ACHN (cell line): ENCODE measurements at regions not wholly inside any gene's neighbourhood (a gene's known extent, or its start where the extent isn't known, plus 50 kb on each side); places are given as distances from the start of the nearest gene placed in this dataset.

Experiments used
- DNase-seq: peaks from one replicate; pipeline ENCODE4 v3.0.0-alpha.2; 2015
- in situ Hi-C: cut with HindIII; loops from 2 replicates; pipeline ENCODE4 v1.10.0; 2017; ENCODE audit warnings: low sequenced_read_pairs, low pct_ligation_motif_present, low pct_unique_long_range_greater_than_20kb

DNA sequence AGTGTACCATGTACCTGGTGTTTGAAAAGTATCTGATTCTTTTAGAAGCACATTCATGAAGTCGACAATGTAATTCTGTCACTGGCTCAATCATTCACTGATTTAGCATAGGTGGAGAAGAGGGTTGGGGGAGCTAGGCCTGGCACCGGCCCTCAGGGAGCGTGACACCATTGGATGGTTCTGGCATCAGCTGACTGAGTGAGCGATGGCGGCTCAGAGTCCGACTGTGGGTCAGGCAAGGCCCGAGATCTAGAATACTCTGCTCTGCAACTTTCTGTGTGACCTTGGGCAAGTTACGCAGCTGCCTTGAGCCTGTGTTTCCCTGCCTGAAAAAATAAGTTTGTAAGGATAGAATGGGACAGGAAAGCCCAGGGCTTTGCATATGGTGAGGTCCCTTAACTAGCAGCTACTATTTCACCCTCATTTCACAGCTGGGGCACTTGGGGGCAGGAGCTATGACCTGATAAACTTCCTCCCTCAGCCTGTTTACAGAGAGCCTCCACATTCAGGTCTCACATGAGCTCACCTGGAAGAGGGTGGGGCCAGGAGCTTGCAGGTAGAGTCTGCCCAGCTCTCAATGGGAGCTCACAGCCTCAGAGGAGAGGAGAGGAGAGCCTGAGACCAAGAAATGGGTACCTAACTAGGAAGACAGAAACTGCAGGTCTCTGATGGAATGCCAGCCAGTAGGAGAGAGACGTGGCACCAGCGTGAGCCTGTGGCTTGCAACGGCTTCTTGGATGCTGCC lies 153.7 kb upstream of the TLE3 start:
- DNase-seq = no peak
- in situ Hi-C loops = no loop called here

DNA sequence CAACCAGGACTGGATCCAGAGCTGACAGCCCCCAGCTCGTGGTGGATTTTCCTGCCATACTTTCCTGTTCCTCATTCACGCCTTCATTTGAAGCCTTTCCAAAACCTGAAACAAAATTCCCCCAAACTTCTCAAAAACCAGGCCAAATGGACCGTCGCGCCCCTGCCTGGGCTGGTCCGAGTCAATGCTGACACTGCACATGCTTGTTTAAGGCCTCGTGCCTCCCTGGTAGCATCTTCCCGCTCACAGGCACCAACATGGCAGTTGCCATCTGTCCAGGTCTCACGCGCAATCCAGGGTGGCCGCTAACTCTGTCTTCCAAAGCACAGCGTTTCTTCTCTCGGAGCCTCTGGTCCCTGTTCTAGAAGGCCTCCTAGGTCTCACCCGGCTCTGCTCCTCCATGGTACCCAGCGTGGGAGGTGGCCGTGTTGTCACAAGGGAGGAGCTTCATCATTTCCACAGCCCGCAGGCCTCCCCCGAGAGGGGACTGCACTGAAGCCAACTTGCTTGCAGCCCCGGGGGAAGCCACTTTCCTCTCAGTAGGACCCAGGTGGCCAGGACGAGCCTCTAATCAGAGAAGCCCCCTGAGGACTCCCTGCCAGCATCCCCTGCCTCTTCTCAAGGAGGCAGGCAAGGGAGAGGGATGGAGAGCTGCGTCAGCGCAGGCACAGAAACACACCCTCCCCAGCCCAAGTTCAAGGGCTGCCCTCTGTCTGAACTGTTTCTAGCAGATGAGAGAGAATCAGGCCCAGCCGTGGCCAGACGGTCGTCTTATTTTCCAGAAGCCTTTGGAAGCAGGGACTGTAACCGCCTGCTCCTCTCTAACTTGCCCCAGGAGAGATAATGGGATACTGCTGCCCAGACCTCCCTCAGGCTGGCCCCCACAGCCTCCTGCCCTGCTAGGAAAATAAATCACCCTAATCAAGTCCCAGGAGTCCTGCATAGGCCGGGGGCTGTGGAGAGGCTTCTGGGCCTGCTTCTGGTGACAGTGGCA lies 152.8 kb upstream of the TLE3 start:
- no peak for DNase-seq
- in situ Hi-C loops = no loop called here

DNA sequence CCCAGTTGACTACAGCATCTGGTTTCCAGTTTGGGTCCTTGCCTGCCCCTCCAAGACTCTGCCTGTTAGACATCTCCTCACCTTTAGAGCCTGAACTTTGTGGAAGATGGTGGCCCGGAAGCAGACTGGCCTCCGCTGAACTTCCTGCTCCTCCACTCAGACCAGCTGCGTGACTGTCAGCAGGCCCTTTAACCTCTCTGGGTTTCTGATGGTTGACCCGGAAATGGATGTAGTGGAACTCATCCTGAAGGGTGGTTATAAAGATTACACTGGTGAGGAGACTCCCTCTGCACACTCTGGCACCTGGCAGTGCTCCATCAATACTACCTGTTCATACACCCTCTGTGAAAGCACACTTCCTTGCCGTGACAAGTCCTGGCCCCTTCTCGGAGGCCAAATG lies 151.9 kb upstream of the TLE3 start:
- no peak for DNase-seq
- in situ Hi-C loops = no loop called here

DNA sequence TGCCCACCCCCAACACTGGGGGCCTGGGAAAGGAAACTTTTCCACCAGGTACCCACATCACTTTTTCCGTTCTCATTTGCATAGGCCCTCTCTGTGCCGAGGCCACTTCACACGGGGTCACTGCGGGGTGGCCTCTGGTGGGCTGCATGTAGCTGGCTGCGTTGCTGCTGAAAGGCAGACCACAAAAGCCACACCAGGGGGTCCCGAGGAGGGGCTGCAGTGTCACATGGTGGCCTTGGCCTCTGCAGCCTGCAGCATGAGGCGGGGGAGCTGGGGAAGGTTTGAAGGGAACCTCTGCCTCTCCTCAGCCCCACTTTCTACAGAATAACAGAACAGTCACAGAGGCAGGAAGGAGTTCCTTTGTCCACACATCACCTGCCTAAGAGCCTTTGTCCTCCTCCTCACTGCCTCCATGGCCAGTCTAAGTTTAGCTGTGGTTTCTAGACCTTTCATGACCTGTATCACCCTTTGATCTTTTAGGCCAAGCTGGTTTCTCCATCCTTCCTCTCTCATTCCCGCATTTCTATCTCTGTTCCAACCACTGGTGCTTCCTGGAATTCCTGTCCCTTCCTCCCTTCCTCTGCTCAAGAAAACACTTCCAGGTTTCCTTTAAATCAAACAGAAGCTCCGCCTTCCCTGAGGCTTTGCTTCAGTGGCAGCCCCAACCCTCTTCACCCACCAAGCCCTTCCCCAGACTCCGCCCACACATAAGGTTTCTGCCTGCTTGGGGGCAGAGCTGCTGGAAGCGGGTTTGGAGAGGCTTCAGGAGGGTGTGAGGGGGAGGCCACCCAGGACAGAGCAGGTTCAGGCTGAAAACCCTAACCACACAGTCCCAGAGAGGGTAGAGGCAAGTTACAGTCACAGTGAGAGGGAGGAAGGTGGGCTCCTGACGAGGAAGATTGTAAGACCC lies 150.7 kb upstream of the TLE3 start:
- in situ Hi-C loops = no loop called here
- DNase-seq = peak; percentile 29

DNA sequence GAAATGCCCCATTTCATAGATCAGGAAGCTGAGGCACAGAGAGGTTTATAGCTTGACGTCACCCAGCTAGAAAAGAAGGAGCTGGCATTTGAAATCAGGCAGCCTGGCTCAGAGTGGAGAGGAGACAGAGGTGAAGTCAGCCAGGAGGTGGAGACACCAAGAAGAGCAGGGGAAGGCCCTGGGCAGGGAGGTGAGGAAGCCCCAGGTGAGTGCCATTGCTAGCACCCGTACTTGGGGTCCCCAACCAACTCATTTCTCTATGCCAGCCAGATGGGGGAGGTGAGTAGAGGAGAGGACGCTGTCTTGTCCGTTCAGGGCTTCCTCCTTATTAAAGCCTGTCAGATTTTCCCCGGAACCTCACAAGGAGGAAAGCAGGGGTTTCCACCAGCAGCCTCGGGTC lies 149.6 kb upstream of the TLE3 start:
- DNase-seq = no peak
- in situ Hi-C loops = no loop called here

DNA sequence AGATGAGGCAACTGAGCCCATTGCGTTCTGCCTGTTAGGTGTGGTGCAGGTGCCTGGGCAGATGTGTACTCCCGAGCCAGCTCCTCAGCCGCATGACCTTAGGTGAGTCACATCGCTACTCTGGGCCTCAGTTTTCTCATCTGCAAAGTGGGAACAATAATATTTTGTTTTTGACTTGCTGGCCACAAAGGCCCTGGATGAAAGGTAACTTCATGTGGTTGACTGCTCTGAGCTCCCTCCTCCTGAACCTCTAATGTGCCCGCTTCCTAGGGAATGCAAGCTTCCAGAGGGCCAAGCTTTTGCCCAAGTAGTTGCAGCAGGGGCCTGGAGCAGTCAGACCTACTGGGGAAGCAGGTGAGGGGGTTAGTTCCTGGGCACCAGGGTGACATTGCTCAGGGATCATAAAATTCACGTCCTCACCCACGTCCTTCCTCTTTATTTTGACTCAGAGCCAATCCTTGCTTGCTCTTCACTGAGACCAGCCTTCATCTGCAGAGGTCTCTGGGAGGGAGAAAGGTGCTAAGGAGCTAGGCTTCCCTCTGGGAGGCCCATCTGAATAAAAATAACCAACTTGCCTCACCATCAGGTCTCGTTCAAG lies 149.0 kb upstream of the TLE3 start:
- in situ Hi-C loops = no loop called here
- DNase-seq = no peak

DNA sequence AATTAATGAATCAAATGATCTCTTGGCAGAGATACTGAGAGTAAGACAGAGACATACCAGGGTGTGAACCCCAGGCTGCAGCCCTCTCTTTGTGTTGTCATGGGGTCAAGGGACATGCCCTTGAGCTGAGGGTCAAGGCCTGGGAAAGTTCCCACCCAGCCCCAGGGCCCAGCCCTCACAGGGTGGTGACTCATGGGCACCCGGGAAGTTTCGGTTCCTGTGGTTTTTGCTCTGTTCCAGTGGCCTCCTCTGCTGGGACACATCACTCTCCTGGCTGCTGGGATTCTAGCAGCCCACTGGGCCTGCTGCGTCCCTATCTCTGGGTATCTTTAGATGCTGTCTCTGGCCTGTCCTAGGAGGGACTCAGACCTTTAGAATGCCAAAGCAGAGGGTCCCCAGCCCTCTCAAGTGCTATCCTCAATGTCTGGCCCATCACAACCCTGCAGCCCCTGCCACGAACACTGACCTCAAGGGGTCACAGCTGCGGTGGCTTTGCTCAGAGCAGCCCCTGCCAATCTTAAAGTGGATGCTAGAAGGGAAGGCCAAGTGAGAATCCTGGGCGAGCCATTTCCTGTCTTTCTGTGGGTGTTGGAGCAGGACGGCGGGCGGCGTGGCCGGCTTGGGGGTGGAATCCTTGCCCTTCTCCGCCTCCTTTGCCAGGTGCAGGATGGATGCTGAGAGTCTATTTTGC lies 148.4 kb upstream of the TLE3 start:
- DNase-seq = peak; percentile 65
- in situ Hi-C loops = no loop called here

DNA sequence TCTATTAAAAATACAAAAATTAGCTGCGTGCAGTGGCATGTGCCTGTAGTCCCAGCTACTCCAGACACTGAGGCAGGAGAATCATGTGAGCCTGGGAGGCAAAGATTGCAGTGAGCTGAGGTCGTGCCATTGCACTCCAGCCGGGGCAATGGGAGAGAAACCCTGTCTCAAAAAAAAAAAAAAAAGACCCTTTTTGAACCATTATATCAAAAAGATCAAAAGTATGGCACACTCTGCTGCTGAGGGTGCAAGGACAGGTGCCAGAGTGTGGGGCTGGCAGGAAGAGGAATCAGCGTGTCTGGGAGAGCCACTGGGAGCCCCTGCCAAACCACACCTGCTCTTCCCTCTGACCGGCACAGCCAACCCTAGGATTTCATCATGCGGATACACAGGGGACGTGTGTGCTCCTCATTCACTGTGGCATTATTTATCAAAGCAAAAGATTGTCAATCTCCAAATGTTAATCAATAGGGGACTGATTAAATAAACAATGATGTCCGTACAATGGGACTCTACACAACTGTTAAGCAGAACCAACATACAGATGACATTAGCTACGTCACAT lies 147.3 kb upstream of the TLE3 start:
- in situ Hi-C loops = no loop called here
- DNase-seq = no peak

DNA sequence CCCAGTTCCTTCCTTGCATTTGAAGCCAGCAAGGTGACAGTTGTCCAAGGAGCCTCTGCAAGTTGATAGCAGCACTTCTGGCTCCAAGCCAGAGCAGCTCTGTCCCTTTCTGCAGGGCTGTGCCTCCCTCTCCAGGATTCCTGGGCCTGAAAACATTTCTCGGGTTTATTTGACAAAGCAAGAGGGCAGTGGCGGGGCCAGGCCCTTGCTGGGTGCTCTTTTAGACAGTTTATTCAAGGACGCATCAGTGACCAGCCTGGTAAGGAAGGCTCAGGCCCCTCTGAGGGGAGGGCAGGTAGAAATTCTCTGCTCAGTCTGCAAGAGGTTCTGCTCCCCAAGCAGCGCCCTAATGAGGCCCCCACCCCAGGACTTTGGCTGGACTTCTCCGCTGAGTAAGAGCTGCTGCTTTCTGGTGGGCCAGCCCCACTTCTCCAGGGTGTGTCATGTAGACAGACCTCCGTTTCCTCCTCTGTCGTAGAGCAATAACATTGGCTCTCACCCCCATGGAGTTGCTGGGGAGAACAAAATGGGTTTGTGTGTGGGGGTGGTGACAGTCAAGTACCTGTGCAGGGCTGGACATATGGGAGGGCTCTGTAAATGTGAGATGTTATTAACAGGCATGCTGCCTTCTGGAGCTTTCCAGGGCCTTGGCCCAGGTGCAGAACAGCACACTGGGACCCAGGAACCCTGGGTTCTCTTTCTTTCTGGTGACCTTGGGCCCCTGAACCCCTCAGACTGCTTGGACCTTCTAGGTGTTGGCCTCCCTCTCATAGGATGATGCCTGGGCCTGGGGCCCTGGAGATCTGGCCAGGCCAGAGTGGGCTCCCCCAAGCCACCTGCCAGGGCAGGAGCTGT lies 146.2 kb upstream of the TLE3 start:
- no peak for DNase-seq
- in situ Hi-C loops = no loop called here

DNA sequence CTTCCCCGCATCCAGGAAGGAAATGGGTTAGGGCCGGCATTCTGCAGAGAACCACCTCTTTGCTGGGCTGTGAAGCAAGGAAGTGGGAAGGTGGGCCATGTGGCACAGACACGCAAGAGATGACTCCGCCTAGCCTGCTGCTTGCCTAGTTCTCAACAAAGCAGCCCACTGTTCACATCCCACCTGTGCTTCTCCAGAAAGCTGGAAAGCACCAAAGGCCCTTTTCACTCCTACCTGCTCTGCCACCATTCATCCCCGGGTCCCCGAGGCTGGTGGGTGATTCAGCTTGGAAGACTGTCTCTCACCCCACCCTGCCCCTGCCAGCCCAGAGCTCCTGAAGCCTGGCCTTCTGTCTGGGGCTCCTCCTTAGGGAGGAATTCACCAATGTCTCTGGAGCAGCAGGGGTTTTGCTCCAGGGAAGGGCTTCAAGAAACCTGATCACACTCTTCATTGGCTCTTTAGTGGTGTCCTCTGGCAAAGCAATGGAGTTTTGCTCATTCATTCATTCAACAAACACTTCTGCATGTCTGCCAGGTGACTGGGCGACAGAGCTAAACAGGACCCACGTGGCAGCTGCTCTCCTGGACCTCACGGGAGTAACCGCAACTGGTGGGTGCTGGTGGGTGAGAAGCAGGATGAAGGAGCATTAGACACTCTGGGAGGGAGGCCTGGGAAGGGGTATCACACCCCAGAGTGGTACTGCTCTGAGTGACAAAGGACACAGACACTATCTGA lies 145.4 kb upstream of the TLE3 start:
- in situ Hi-C loops = no loop called here
- DNase-seq = no peak

DNA sequence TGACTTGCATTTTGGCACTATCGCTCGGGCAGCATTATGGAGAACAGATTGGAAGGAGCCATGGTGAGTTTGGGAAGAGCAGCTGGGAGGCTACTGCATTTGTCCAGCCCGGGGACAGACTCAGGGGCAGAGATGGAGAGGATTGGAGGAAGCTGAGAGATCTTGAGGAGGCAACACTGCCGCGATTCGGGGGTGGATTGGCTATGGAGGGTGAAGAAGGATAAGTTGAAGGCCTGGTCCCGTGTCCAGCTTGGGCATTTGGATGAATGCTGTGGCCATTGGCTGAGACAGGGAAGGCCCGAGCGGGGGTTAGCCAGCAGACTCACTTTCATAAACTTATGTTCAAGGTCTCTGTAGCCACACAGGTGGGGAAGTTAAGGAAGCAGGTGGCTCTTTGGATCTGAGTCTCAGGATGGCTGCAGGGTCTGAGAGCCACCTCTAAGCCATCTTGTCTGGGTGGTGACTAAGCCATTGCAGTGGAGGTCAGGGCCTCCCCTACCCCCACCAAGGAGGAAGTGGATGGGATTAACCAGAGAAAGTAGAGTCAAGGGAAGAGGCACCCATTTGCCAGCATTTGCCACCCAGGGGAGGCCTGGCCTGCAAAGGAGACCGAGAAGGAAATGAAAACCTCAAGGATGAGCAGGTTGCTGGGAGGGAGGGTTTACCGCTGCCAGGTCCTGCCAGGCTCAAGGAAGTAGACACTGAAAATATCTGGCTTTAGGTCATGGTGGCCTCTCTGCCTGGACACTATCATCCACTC lies 144.0 kb upstream of the TLE3 start:
- no peak for DNase-seq
- in situ Hi-C loops = no loop called here

DNA sequence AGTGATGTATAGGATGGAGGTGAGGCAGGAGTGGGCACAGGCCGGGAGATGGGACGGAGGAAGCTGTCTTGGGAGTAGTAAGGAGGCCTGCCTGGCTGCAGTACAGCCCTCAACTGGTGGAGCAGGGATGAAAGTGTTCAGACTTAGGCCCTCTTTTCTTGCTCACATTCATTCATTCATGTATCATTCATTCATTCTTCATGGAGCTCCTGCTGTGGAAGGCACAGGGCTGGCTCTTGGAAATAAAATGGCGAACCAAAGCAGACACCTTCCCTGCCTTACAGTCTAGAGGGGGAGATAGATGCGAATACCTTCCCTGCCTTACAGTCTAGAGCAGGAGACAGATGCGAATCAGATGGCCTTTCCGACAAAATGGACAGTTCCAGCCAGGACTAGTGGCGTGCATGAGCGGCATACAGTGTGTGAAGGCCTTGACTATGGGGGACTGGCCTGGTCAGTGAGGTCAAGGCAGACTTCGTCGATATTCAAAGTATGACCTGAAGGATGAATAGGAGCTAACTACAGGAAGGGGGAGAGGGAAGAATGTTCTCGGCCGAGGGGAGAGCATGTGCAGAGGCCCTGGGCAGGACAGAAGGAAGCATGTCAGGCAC lies 143.2 kb upstream of the TLE3 start:
- DNase-seq = no peak
- in situ Hi-C loops = no loop called here

DNA sequence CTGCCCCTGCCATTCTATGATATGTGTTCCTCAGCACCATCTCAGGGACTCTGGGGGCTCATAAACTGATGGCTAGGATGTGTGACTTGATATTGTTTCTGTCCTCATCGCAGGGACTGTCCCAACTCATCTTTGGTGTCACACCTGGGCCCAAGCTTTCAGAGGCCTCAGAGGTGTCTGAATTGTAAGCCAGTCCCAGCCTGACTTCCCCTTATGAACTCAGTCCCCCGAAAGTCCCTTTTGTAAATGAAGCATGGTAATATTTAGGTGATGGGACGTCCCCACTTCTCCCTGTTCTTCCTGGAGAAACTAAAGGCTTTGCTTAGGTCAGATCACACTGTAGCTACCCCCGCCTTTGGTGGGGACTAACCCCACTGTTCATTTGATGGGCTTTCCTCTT lies 142.4 kb upstream of the TLE3 start:
- no peak for DNase-seq
- in situ Hi-C loops = no loop called here

DNA sequence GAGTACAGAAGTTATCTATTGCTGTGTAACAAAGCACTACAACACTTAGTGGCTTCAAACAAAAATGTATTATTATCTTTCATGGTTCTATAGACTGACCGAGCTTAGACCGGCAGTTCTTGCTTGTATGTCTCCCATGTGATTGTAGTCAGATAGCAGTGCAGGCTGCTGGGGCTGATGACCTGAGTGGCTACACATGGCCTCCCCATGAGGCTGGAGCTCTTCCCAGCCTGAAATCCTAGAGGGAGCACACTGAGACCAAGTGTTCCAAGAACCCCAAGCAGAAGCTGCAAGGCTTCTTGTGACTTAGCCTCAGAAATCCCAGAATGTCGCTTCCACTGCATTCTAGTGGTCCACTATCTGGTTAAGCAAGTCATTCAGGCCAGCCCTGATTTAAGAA lies 141.2 kb upstream of the TLE3 start:
- DNase-seq = no peak
- in situ Hi-C loops = no loop called here

DNA sequence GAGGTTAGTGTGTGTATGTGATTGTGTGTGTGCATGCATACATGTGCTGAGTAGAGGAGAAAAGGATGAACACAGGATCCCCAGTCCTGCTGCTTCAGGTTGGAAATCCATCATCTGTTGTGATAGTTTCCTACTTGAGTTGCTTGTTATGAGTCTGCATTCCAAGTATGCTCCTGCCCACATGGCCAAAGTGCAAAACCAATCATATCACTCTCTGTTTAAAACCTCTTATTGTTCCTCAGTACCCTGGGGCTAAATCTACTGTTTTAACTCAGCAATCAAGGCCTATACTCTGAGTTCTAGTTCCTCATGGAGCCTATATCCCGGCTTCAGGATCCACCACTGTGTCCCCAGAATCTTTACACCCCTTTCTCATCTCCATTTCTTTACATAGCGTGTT lies 139.9 kb upstream of the TLE3 start:
- in situ Hi-C loops = no loop called here
- DNase-seq = no peak
